ACC112 (cell line): ENCODE measurements at regions not wholly inside any gene's neighbourhood (a gene's known extent, or its start where the extent isn't known, plus 50 kb on each side); places are given as distances from the start of the nearest gene placed in this dataset.

Experiments used
- H2AFZ ChIP-seq: fragments of 200-600 bp; sonication (generic); one replicate; pipeline ENCODE4 v1.6.0; 2017; ENCODE audit warnings: antibody characterized with exemption, low read length; ENCODE audit not compliant: unreplicated experiment
- H3K27ac ChIP-seq: fragments of 200-600 bp; sonication (generic); 2 replicates; pipeline ENCODE4 v1.5.1; 2014; ENCODE audit warnings: low read depth, mild to moderate bottlenecking, antibody characterized with exemption, low read length, moderate library complexity
- H3K27me3 ChIP-seq: fragments of 200-600 bp; sonication (generic); 2 replicates; pipeline ENCODE4 v1.6.1; 2014; ENCODE audit warnings: mild to moderate bottlenecking, antibody characterized with exemption, low read length, moderate library complexity, mixed read lengths; ENCODE audit not compliant: insufficient read depth
- H3K36me3 ChIP-seq: fragments of 200-600 bp; sonication (generic); 2 replicates; pipeline ENCODE4 v1.6.1; 2016; ENCODE audit warnings: mild to moderate bottlenecking, antibody characterized with exemption, low read length, moderate library complexity, mixed read lengths; ENCODE audit not compliant: insufficient read depth
- H3K4me1 ChIP-seq: fragments of 200-600 bp; sonication (generic); one replicate; pipeline ENCODE4 v1.6.1; 2016; ENCODE audit warnings: low read length, mixed read lengths; ENCODE audit not compliant: insufficient read depth, unreplicated experiment, control insufficient read depth
- H3K4me3 ChIP-seq: fragments of 200-600 bp; sonication (generic); 2 replicates; pipeline ENCODE4 v1.5.1; 2014; ENCODE audit warnings: mild to moderate bottlenecking, low read depth, low read length
- H3K79me2 ChIP-seq: fragments of 200-600 bp; sonication (generic); one replicate; pipeline ENCODE4 v1.6.0; 2016; ENCODE audit warnings: low read length; ENCODE audit not compliant: control insufficient read depth, unreplicated experiment, insufficient read depth

GRCh38 chr4:132565542-132565941 lies 583.6 kb upstream of the PCDH10 start:
- Histone ChIP-seq H2AFZ (no peak overlapping the region), H3K27me3 (peaks cover 9% of the 10 kb centered on the region), H3K79me2 (no peaks in the 10 kb centered on the region), H3K4me3 (no peak overlapping the region), H3K4me1 (no peaks in the 10 kb centered on the region), H3K27ac (no peak overlapping the region), H3K36me3 (no peaks in the 10 kb centered on the region)

GRCh38 chr4:132572210-132572609 lies 576.9 kb upstream of the PCDH10 start:
- H3K27me3 ChIP-seq, result peaks cover 15% of the 10 kb centered on the region
- no peaks in the 10 kb centered on the region for H3K79me2 ChIP-seq
- peak overlapping the region; percentile 69 for H2AFZ ChIP-seq
- no peak overlapping the region for H3K27ac ChIP-seq
- H3K36me3 ChIP-seq, result no peaks in the 10 kb centered on the region
- peak overlapping the region; percentile 43; the same call in 1 of the 2 replicates for H3K4me3 ChIP-seq
- no peaks in the 10 kb centered on the region for H3K4me1 ChIP-seq

- Histone ChIP-seq H3K4me1 (no peaks in the 10 kb centered on the region), H3K27me3 (no peaks in the 10 kb centered on the region), H3K4me3 (no peak overlapping the region), H2AFZ (no peak overlapping the region), H3K79me2 (no peaks in the 10 kb centered on the region), H3K36me3 (no peaks in the 10 kb centered on the region), H3K27ac (no peak overlapping the region)
These were observed 561.5 kb upstream of the PCDH10 start for GRCh38 chr4:132587626-132588025.

- Histone ChIP-seq H3K27ac (no peak overlapping the region), H3K27me3 (no peaks in the 10 kb centered on the region), H3K4me3 (no peak overlapping the region), H2AFZ (no peak overlapping the region), H3K4me1 (peaks cover 8% of the 10 kb centered on the region), H3K79me2 (no peaks in the 10 kb centered on the region), H3K36me3 (no peaks in the 10 kb centered on the region)
These were observed 556.8 kb upstream of the PCDH10 start for GRCh38 chr4:132592340-132592739.

- Histone ChIP-seq H3K4me3 (no peak overlapping the region), H3K27ac (no peak overlapping the region), H3K79me2 (no peaks in the 10 kb centered on the region), H3K36me3 (no peaks in the 10 kb centered on the region), H2AFZ (no peak overlapping the region), H3K4me1 (peaks cover 8% of the 10 kb centered on the region), H3K27me3 (no peaks in the 10 kb centered on the region)
These were observed 556.2 kb upstream of the PCDH10 start for GRCh38 chr4:132592850-132593249.

GRCh38 chr4:132593717-132594400 lies 555.2 kb upstream of the PCDH10 start:
- no peaks in the 10 kb centered on the region for H3K27me3 ChIP-seq
- no peak overlapping the region for H3K27ac ChIP-seq
- H3K79me2 ChIP-seq, result no peaks in the 10 kb centered on the region
- H3K4me1 ChIP-seq, result peaks cover 8% of the 10 kb centered on the region
- H3K36me3 ChIP-seq, result no peaks in the 10 kb centered on the region
- H3K4me3 ChIP-seq, result no peak overlapping the region
- H2AFZ ChIP-seq, result no peak overlapping the region

GRCh38 chr4:132596186-132596585 lies 552.9 kb upstream of the PCDH10 start:
- H3K27me3 ChIP-seq, result no peaks in the 10 kb centered on the region
- H2AFZ ChIP-seq, result no peak overlapping the region
- no peak overlapping the region for H3K4me3 ChIP-seq
- H3K27ac ChIP-seq, result no peak overlapping the region
- no peaks in the 10 kb centered on the region for H3K36me3 ChIP-seq
- H3K4me1 ChIP-seq, result peaks cover 8% of the 10 kb centered on the region
- no peaks in the 10 kb centered on the region for H3K79me2 ChIP-seq

GRCh38 chr4:132605551-132605950 lies 543.5 kb upstream of the PCDH10 start:
- no peak overlapping the region for H3K4me3 ChIP-seq
- H3K36me3 ChIP-seq, result no peaks in the 10 kb centered on the region
- H2AFZ ChIP-seq, result no peak overlapping the region
- H3K4me1 ChIP-seq, result no peaks in the 10 kb centered on the region
- H3K27ac ChIP-seq, result no peak overlapping the region
- no peaks in the 10 kb centered on the region for H3K79me2 ChIP-seq
- no peaks in the 10 kb centered on the region for H3K27me3 ChIP-seq

- Histone ChIP-seq H3K4me3 (no peak overlapping the region), H3K79me2 (no peaks in the 10 kb centered on the region), H3K27ac (no peak overlapping the region), H2AFZ (no peak overlapping the region), H3K27me3 (no peaks in the 10 kb centered on the region), H3K4me1 (no peaks in the 10 kb centered on the region), H3K36me3 (no peaks in the 10 kb centered on the region)
These were observed 534.4 kb upstream of the PCDH10 start for GRCh38 chr4:132614682-132615081.

GRCh38 chr4:132619968-132620367 lies 529.1 kb upstream of the PCDH10 start:
- H3K4me1 ChIP-seq, result no peaks in the 10 kb centered on the region

GRCh38 chr4:132642016-132642817 lies 506.9 kb upstream of the PCDH10 start:
- Histone ChIP-seq H3K27ac (no peak overlapping the region), H3K36me3 (no peaks in the 10 kb centered on the region), H3K4me3 (no peak overlapping the region), H3K79me2 (no peaks in the 10 kb centered on the region), H3K27me3 (no peaks in the 10 kb centered on the region), H2AFZ (no peak overlapping the region), H3K4me1 (no peaks in the 10 kb centered on the region)

More at GRCh38 chr4:132619968-132620367, 529.1 kb upstream of the PCDH10 start:
- no peak overlapping the region for H3K4me3 ChIP-seq
- no peaks in the 10 kb centered on the region for H3K79me2 ChIP-seq
- H3K36me3 ChIP-seq, result no peaks in the 10 kb centered on the region
- H3K27me3 ChIP-seq, result no peaks in the 10 kb centered on the region
- no peak overlapping the region for H2AFZ ChIP-seq
- H3K27ac ChIP-seq, result no peak overlapping the region
